LHCN-M2 (cell line): ENCODE measurements at regions not wholly inside any gene's neighbourhood (a gene's known extent, or its start where the extent isn't known, plus 50 kb on each side); places are given as distances from the start of the nearest gene placed in this dataset.

Experiments used
- DNase-seq: peaks from one replicate; pipeline ENCODE4 v3.0.0-alpha.2; 2012; ENCODE audit warnings: low read depth

DNA sequence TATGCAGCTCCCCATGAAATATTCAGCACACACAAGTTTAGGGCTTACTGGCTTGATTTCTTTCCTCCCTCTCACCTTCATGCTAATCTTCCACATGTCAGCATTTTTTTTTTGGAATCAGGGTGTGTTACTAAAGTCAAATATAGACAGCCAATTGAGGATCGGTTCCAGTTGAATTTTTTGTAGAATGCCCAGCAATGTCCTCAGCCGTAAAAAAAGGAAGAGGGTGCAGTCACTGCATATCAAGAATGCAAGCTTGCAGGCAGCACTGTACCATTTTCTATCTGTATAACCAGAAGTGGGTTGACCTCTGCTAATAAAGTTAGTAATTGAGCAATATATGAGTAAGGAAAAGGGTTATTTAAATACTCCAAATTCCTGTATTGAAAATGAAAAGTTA is 51.4 kb upstream of the CHMP2B start:
- no peak for DNase-seq

DNA sequence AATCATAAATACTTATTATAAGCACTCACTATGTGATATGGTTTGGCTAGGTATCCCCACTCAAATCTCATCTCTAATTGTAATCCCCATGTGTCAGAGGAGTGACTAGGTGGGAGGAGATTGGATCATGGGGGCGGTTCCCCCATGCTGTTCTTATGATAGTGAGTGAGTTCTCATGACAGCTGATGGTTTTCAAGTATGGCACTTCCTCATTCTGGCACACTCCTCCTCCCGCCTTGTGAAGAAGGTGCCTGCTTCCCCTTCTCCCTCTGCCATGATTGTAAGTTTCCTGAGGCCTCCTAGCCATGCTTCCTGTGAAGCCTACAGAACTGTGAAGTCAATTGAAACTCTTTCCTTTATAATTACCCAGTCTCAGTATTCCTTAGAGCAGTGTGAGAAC is 53.3 kb upstream of the CHMP2B start:
- no peak for DNase-seq

DNA sequence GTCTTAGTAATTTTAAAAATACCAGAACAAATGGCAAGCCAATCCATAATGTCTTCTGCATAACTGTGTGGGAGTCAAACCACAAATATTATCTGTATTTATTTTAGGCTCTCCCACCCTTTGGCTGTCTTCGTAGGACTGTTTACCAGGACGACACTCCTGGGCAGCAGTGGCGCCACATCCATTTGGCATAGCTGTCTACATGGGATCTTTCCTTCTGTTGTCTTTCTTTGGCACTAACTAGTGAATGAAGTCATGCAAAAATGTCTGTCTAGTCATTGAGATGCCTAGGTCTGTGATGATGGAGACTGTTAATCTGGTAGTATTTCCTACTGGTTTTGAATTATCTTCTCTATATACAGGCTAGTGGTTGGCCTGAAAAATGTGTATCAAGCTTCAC is 54.0 kb upstream of the CHMP2B start:
- DNase-seq, result no peak

DNA sequence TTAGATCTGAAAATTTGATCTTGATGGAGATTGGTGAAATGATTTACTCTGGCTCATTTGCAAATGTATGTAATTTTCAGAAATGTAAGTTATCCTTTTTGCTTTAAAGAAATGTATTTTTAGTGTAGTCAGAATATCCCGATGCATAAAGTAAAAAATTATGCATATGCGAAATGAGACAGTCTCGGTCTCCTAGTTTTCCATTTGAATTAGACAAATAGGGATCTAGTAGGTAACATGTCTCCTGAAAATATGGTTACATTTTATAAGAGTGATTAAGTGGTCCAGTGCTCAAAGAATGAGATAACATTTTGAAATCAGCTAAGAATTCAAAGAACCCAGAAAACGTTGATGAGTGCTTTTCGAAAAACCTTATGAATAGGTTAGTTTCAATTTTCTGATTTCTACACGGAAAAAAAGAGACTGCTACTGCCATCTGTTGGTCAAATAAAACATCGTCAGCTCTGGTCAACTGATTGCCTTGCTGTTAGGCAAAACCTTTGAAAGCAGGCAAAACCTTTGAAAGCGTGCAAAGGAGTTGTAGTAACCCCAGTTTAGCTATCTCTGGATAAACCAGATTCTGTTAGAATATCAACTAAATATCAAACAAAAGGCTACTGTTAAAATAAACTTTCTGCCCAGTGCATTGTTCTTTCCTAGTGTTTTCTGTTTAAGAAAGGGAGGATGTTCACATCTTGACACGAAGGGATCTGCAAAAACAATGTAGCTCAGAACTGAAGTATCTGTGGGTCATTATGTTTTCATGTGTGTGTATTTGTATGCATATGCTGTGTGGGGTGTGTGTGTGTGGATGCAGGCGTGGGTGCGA is 59.3 kb upstream of the CHMP2B start:
- peak; percentile 68 for DNase-seq

DNA sequence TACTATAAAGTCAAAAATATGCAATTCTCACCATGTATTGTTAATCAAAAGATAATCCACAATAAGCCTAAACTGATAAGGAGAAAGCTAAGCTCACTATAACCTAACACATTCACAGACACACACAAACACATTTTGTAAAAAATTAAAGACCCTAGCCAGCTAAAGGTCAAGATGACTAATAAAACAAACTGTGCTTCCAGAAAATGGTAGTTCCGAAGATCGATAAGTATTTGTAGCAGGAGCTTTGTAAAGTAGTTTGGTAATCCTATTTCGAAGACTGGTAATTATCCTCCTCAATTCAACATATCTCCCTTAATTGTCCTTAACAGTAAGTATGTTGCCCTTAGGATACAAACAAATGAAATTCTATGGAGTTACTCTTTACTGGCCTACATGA is 62.9 kb upstream of the CHMP2B start:
- no peak for DNase-seq

DNA sequence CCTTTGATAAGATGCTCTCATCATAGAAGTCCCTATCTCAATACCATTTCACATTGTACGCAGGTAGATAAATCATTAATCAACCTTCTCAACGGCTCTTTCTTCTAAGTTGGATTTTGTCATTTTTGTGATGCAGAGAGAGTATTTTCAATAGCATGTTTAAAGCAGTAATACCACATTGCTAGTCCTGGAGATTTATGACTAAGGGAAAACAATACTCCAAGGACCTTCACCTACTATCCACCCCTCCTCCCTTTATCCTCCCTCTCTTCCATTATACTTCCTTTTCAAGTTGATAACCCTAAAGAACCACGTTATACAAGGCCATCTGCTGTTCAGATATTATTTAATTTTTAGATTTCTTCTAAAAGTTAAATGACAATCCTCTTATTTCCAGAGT is 65.3 kb upstream of the CHMP2B start:
- no peak for DNase-seq

DNA sequence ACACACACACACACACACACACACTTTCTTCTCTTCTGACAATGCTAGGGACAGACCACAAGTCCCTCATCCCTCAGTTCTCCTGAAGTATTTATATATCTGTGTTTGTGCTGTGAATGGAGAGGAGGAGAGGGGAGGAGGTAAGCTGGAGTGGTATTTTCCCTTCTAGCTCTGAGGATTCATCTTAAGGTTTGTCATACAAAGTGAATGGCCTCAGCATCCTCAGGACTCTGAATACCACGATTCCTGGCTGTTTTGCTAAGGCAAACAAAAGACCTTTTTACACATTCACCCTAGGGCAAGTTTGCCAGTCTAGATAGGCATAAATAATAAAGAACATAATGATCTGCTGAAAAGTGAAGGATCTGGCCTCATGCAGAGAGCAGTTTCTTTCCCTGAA is 65.7 kb upstream of the CHMP2B start:
- no peak for DNase-seq

DNA sequence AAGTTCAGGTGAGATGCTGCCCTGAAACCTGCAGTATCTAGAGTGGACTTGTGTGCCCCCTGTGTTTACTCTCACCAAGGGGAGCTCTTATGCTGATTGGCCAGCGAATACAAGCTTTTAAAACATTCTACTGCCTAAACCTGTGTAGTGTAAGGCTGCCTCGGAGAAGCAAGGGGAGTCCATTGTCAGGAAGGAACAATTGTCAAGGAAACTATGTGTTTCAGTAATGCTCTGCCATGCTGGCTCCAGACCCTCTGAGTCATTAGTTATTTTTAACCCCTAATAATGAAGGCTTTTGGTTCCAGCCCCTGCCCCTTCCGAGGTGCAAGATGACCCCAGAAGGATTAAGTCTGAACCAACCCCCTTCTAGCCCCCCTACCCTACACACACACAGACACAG is 66.1 kb upstream of the CHMP2B start:
- DNase-seq, result no peak

DNA sequence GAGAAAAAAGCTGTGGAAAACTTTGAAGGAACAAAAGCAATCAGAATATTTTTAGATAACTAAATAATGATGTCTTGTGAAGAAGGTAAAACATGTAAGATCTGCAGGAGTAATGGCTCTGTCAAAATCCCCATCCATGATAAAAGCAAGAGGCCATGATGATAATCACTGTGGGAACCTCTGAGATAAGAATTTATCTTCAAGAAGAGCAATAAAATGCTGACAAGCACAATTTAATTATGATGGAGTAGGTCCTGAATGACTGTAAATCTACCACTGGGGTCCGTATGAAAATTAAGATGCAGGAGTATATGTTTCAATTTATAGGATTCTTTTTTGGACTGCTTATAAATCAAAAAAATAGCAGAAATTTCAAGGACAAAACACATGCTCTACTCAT is 68.3 kb upstream of the CHMP2B start:
- no peak for DNase-seq

DNA sequence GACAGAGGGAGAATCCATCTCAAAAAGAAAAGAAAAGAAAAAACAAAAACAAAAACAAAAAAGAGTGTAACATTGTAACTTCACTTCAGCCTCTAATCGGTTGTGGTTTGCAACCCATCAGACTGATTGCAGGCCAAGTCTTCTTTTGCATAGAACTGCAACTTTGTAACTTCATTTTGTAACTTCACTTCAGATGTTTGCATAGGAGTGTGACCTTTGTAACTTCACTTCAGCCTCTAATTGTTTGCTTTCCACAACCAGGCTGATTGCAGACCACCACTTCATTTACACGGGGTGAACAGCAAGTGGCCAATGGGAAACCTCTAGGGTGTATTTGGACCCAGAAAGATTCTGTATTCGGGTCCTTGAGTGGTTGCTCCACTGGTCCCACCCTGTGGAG is 79.1 kb upstream of the CHMP2B start:
- DNase-seq, result no peak

DNA sequence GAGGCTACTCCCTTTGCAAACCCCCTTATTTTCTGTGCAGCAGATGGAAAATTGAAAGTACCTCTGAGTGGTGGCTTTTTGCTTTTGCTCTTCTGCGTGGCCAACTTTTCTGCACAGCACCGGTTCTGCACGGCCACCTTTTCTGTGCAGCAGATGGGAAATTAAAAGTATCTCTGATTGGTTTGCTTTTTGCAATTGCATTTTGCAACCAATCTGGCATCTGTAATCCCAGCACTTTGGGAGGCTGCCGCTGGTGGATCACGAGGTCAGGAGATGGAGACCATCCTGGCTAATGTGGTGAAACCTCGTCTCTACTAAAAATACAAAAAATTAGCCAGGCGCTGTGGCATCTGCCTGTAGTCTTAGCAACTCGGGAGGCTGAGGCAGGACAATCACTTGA is 79.5 kb upstream of the CHMP2B start:
- no peak for DNase-seq

DNA sequence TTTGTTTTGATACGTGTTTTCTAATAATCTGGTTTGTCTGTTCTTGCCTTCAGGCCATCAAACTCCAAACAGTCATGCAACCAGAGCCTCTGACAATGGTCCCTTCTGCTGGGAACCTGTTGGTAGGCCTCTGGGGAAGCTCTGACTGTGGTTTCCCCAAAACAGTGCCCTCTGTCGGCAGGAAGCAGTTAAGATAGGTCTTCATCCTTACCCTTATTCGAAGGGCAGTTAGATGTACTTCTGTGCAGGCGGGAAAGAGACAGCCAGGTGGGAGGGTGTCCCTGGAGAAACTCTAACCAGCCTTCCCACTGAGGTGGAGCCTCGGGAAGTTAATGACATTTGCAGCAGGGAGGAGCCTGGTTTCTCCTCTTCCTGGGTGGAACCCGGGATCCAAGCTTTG is 81.6 kb upstream of the CHMP2B start:
- DNase-seq, result peak; percentile 32

DNA sequence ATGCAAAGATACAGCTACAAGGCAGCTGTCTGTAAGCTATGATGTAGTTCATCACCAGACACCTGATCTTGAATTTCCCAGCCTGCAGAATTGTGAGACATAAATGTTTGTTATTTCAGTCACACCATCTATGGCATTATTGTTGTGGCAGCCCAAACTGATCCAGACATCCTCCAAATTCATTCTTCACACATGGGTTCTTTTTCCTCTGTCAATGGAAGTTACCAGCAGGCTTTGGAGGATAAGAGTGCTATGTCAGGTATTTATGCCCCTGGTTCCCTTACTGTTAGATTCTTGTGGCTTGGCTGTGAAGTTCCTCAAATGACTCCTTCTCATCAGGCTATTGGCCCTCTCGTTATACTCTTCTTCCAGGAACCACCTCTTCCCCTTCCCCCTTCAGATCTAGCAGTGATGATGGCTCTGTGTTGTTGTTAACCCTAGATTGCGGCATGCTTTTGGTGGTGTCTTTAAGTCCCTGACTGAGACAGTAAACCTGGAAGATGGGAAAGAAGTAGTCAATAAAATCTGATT is 91.0 kb upstream of the CHMP2B start:
- DNase-seq, result no peak

DNA sequence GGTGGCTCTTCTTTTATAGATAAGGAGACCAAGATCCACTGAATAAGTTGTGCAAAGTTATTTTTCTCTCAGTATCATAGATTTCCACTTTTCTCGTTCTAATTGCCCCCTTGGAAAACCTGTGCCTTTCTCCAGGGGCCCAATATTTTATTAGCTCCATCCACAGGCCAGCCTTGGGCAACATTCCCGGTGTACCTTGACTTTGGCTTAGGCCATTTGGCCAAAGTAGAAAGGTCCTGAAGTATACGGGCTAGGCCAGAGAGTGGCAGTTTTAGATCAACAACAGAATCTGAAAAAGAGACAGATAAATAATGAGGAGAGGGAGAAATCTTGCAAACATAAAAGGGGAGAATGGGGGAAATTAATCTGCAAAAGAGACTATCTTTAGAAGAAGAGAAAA is 91.7 kb upstream of the CHMP2B start:
- DNase-seq, result no peak

DNA sequence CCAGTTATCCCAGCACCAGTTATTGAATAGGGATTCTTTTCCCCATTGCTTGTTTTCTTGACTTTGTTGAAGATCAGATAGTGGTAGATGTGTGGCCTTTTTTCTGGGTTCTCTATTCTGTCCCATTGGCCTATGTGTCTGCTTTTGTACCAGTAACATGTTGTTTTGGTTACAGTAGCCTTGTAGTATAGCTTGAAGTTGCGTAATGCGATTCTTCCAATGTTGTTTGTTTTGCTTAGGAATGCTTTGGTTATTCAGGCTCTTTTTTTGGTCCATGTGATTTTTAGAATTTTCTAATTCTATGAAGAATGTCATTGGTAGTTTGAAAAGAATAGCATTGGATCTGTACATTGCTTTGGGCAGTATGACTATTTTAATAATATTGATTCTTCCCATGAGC is 94.3 kb upstream of the CHMP2B start:
- peak; percentile 16 for DNase-seq

DNA sequence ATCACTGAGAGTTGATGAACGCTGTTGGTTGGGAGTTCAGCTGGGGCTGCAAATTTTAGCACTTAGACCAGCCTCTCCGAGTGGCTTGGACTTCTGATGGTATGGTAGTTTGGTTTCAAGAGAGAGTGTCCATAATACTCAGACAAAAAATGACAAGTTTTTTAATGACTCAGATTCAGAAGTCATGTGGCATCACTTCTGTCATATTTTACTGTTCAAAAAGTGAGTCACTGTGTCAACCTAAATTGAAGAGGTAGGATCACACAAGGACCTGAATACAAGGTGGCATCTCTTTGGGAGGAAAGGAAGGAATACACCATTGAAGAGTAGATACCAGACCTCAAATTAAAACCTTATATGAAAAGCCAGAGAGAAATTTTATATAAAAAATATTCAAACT is 99.1 kb upstream of the CHMP2B start:
- DNase-seq, result no peak

DNA sequence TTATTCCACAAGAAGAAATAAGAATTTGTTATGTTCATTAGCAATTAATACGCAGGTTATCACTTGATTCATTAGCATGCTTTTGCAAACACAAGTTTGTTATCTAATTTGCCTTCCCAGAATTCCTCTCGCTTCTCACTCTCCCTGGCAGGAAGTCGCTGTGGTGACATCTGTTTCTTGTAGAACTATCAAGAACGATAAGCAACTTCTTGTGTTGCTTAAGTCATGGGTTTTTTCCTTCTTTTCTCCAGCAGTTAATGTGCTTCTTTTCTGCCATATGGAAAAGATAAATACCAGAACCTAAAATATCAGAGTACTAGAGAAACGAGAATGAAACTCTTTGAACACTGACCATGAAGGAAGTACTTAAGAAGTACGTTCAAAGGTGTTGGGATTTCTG is 99.8 kb upstream of the CHMP2B start:
- DNase-seq, result no peak

DNA sequence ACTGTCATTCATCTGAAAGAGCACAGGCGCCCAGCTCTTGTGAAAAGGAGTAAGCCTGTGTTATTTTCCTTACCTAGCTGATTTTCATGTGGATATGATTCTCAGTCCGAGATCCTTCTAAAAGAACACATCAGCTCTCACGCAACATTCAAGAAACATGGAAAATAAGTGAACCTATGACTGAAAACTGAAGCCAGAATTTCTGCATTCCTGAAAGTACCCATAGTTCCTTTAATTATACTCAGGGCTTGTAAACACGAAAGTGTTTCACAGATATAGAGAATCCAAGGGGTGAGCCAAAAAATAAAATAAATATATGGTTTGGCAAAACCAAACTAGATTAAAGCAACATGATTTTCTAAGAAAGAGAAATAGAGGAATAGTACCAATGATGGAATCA is 100.8 kb upstream of the CHMP2B start:
- DNase-seq, result no peak

DNA sequence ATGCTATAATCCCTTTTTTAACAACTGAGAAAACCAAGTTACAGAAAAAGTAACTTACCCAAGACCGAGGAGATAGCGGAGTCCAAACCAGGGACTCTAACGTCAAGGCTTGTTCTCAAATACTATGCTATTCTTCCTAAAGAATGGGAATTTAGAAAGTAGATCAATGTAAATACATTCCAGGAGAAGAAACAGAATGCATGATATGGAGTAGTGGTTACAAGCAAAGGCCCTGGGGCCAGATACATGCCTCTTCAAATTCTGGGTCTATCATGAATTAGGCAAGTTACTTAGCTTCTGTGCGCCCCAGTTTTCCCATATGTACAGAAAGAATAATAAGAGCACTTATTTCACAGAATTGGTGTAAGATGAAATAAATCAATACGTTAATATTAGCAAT is 102.0 kb upstream of the CHMP2B start:
- DNase-seq, result no peak

DNA sequence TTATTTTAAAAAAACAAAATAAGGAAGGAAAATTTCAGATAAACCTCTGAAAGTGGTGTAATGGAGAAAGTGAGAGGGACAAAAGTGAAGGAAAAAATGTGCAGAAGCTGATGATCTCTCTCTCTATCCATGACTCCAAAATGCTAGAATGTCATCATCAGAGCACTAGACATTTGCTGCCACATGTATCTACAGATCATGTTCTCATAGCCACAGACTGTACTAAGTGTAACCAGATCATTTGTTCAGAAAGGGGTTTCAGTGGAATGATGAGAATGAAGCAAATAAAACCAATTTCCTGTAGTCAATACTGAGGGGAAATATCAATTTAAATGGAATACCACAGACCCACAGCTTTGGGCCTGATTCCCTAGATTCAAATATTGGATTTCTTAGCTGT is 104.3 kb upstream of the CHMP2B start:
- peak; percentile 27 for DNase-seq

DNA sequence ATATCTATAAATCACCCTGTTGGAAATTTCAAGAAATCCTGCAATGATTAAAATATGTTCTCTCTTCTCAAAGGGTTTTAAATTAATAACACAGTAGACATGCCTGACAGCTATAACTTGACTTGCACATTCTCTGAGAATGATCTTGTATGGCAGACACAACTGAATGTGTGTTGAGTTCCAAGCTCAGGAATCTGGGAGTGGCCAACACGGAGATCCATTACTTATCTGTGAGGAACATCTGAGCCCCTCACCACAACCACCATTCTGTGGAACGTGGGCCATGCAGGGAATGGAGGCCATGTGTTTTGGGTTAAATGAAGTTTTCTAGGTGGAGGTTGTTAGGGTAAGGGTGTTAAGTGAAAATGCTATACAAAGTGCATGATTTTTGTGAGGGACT is 105.3 kb upstream of the CHMP2B start:
- DNase-seq, result no peak

DNA sequence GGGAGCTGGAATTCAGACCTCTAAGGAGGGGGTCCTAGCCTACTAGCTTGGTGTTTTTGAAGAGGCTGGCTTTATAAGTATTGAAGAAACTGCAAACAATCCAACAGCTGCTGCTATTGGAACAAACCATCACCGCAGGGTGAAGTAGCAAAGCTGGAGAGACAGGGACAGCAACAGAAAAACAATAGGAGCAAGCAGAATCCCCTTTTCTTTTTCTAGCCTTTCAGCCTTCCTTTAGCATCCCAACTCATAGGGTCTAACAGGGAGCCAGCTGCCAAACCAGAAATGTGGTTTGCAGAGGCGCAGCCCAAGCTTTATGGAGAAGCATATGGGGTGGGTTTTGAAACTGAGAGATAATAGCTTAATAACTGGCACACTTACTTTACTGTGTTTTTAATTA is 106.2 kb upstream of the CHMP2B start:
- peak; percentile 47 for DNase-seq

DNA sequence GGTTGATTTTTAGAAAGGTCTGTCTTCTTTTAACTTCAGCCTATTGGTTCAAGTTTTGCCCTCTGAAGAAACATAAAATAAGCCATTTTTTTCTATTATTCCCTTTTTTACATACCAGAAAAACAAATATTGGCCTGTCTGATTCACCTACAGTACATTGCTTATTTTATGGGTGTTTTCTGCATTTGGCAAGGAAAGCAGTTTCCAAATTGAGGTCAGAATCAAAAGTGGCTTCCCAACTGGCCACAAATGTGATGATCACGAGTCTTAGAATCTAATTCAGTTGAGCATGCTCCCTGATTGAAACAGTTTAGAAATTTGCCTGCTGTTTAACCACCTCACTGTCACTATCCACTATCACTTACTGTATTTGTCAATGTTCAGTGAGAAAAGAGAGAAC is 106.9 kb upstream of the CHMP2B start:
- DNase-seq, result no peak

DNA sequence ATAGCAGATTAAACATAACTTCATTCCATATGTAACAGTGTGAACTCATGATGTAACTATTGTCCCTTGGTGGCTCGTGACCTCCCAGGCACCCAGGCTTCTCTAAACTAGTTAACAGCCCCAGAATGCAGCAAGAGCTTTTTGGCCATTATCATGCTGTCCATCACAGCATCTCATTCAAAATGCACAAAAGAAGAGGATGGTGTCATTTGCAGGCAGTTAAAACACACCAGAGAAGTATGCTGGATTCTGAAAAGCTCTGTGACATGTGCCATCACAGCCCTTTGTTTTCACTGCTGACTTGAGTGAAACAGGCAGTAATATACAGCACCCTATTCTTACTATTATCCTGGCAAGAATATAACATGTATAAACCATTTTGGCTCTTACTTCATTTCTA is 117.6 kb upstream of the CHMP2B start:
- no peak for DNase-seq
